Prostate gland (tissue), 2 donors: ENCODE measurements at regions not wholly inside any gene's neighbourhood (a gene's known extent, or its start where the extent isn't known, plus 50 kb on each side); places are given as distances from the start of the nearest gene placed in this dataset.

Experiments
- CTCF ChIP-seq, 4 experiments: fragments of 200-600 bp in 2 of 4; fragments of 450-650 bp in 2 of 4; sonication (generic) in 2 of 4; IDR thresholded peaks; 1 replicate in 3 of 4; 2 replicates in 1 of 4; pipeline ENCODE4 v1.5.1; 2016 to 2019; ENCODE audit warnings: antibody characterized with exemption in 4 of 4, mild to moderate bottlenecking in 2 of 4, moderate library complexity in 2 of 4
- POLR2A ChIP-seq: fragments of 450-650 bp; IDR thresholded peaks from one replicate; pipeline ENCODE4 v1.6.1; 2016; ENCODE audit warnings: antibody characterized with exemption, mild to moderate bottlenecking

DNA sequence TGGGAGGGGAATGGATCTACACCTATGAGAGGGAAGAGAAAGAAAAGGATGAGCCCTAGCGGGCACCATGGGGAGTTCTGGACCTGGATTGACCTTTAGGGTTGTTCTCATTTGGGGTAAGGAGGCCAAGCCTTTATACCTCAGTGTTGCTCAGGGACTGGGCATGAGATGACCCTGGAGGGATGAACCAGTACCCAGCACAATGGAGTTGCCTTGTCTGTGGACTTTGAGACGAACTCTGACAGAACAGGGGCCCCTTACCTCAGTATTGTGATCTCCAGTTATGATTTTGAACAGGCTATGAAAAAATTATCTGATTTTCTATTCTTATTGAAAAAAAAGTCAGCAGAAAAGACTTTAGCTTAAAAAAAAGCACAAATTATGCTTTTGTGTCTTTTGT, 88.6 kb downstream of the FOXA2 start:
- TF ChIP-seq CTCF (IDR thresholded peaks at IDR 0.05): no peak
- no peak for TF ChIP-seq POLR2A
